Muscle of back (tissue), 3 donors: ENCODE measurements at regions not wholly inside any gene's neighbourhood (a gene's known extent, or its start where the extent isn't known, plus 50 kb on each side); places are given as distances from the start of the nearest gene placed in this dataset.

Experiments used
- DNase-seq, 3 donors: peaks; one replicate each; pipeline versions ENCODE4 v3.0.0 to v3.0.0-alpha.2; 2013

GRCh38 chr10:78997635-78998618 lies 70.8 kb upstream of the ZMIZ1 start:
- DNase-seq: no peak

- DNase-seq: no peak
Measured at GRCh38 chr10:79001082-79001885, 67.5 kb upstream of the ZMIZ1 start.

GRCh38 chr10:79002336-79002735 lies 66.4 kb upstream of the ZMIZ1 start:
- no peak for DNase-seq

GRCh38 chr10:79003183-79004100 lies 65.3 kb upstream of the ZMIZ1 start:
- DNase-seq: no peak

- DNase-seq: no peak
Measured at GRCh38 chr10:79004311-79004710, 64.5 kb upstream of the ZMIZ1 start.

- DNase-seq: no peak
Measured at GRCh38 chr10:79005126-79005810, 63.5 kb upstream of the ZMIZ1 start.

GRCh38 chr10:79007018-79007417 lies 61.7 kb upstream of the ZMIZ1 start:
- DNase-seq: no peak

- DNase-seq: no peak
Measured at GRCh38 chr10:79007421-79008319, 61.1 kb upstream of the ZMIZ1 start.

- no peak for DNase-seq
Measured at GRCh38 chr10:79009145-79009544, 59.6 kb upstream of the ZMIZ1 start.

- DNase-seq: no peak
Measured at GRCh38 chr10:79012567-79012966, 56.2 kb upstream of the ZMIZ1 start.

GRCh38 chr10:79013406-79013987 lies 55.3 kb upstream of the ZMIZ1 start:
- DNase-seq: no peak

- DNase-seq: no peak
Measured at GRCh38 chr10:79014796-79015195, 54.0 kb upstream of the ZMIZ1 start.

GRCh38 chr10:79017882-79018520 lies 50.8 kb upstream of the ZMIZ1 start:
- no peak for DNase-seq

- peak; percentile 21 to 56 (median 48) for DNase-seq
Measured at GRCh38 chr10:79018521-79019011, 50.2 kb upstream of the ZMIZ1 start.
